Sigmoid colon (tissue), 6 donors: ENCODE measurements at regions not wholly inside any gene's neighbourhood (a gene's known extent, or its start where the extent isn't known, plus 50 kb on each side); places are given as distances from the start of the nearest gene placed in this dataset.

ENCODE experiments used
- DNase-seq: peaks from one replicate; pipeline ENCODE4 v3.0.0-alpha.2; 2019
- H3K27ac ChIP-seq, 4 donors: fragments of 200-600 bp; sonication (generic); one replicate each; pipeline ENCODE4 v1.5.1; 2016 to 2019; ENCODE audit warnings: mild to moderate bottlenecking in 1 of 4
- H3K27me3 ChIP-seq, 3 donors: fragments of 200-600 bp; sonication (generic); one replicate each; pipeline ENCODE4 v1.5.1; 2019; ENCODE audit warnings: mild to moderate bottlenecking in 1 of 3
- H3K36me3 ChIP-seq, 4 donors: fragments of 200-600 bp; sonication (generic); one replicate each; pipeline ENCODE4 v1.5.1; 2016 to 2019
- H3K4me1 ChIP-seq, 4 donors: fragments of 200-600 bp; sonication (generic); one replicate each; pipeline ENCODE4 v1.5.1; 2017 to 2019
- H3K4me3 ChIP-seq, 4 donors: fragments of 200-600 bp; sonication (generic); one replicate each; pipeline ENCODE4 v1.5.1; 2017 to 2019; ENCODE audit warnings: mild to moderate bottlenecking in 2 of 4, moderate library complexity in 1 of 4
- H3K9me3 ChIP-seq, 4 donors: fragments of 200-600 bp in 3 of 4; sonication (generic) in 3 of 4; one replicate each; pipeline versions ENCODE4 v1.5.1 to v1.6.1; 2013 to 2019
- CTCF ChIP-seq, 4 experiments: fragments of 450-650 bp in 3 of 4; fragments of 200-600 bp in 1 of 4; IDR thresholded peaks; one replicate each; pipeline ENCODE4 v1.5.1; 2016 to 2019; ENCODE audit warnings: antibody characterized with exemption in 4 of 4, mild to moderate bottlenecking in 3 of 4, moderate library complexity in 2 of 4
- EP300 ChIP-seq, 4 donors: sonication (generic); formaldehyde crosslinking; IDR thresholded peaks; one replicate each; pipeline ENCODE4 v1.6.1; 2017; ENCODE audit warnings: antibody characterized with exemption in 4 of 4
- POLR2A ChIP-seq, 2 donors: fragments of 450-650 bp; IDR thresholded peaks; one replicate each; pipeline ENCODE4 v1.6.1; 2016; ENCODE audit warnings: antibody characterized with exemption in 2 of 2, mild to moderate bottlenecking in 2 of 2, moderate library complexity in 2 of 2
- POLR2AphosphoS5 ChIP-seq, 4 donors: sonication (generic); formaldehyde crosslinking; IDR thresholded peaks; one replicate each; pipeline ENCODE4 v1.6.1; 2017; ENCODE audit warnings: antibody characterized with exemption in 4 of 4
- WGBS, 2 donors: extraction: QIAGEN DNeasy Blood & Tissue Kit; methylation state at CpG; one replicate each; pipeline ENCODE4 v1.1.7; 2013; 5-methylcytosine and 5-hydroxymethylcytosine counted together
- intact Hi-C: fragments of 100-400 bp; cut with DNase I; formaldehyde crosslinking; loops from one replicate; pipeline ENCODE4 v1.15.1; 2023
- donor health status: healthy with polysubstance abuse.
- donor health status: healthy.

DNA sequence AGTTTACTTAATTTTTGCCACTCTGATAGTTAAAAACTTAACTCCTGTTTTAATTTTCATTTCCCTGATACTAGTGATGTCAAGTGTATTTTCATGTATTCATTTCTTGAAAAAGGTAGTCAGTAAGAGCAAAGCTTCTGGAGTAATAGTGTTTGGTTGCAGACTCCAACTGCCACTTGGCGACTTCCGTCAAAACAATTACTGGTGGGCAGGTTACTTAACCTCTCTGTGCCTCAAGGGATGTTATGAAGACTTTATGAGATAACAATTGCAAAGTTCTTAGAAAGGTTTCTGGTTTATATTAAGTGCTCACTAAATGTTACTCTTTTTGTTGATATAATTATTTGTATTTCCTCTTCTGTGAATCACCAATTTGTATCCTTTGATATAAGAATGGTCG is 129.7 kb downstream of the NFKBIZ start:
- Histone ChIP-seq H3K27me3 (no peaks in the 10 kb centered on the region), H3K36me3 (no peaks in the 10 kb centered on the region), H3K27ac (no peak overlapping the region), H3K4me1 (peaks cover 0 to 7% (median 3%) of the 10 kb centered on the region in 4 donors), H3K4me3 (no peak overlapping the region), H3K9me3 (no peaks in the 10 kb centered on the region)
- 92 to 93% methylated on average over 3 of the region's 3 CpGs for WGBS, 2 donors
- intact Hi-C loops, result no loop called here
- no peak for TF ChIP-seq EP300 (IDR thresholded peaks at IDR 0.05)
- no peak for TF ChIP-seq POLR2AphosphoS5 (IDR thresholded peaks at IDR 0.05)
- no peak for TF ChIP-seq CTCF (IDR thresholded peaks at IDR 0.05)
- no peak for TF ChIP-seq POLR2A (IDR thresholded peaks at IDR 0.05)
- no peak for DNase-seq

DNA sequence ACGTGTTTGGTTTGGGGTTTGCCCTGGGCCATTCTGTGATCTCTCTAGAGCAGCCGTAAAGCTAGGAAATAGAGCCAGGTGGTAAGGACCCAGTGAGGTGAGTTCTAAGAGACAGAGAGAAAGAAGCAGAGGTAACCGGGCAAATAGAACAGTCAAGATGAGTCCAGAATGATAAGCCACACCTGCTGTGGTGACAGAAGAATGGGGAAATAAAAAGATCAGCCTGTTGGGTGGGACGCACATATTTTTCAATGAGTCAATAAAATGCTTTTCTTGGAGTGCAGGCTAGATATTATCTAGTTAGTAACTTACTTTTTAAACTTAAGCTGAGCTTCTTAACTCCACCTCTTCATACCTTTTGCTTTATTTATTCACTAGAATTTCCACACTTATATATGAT is 135.0 kb downstream of the NFKBIZ start:
- Histone ChIP-seq H3K27ac (no peak overlapping the region), H3K4me3 (no peak overlapping the region), H3K9me3 (no peaks in the 10 kb centered on the region), H3K36me3 (no peaks in the 10 kb centered on the region), H3K4me1 (no peaks in the 10 kb centered on the region), H3K27me3 (no peaks in the 10 kb centered on the region)
- TF ChIP-seq POLR2A (IDR thresholded peaks at IDR 0.05) (no peak), EP300 (IDR thresholded peaks at IDR 0.05) (no peak), CTCF (IDR thresholded peaks at IDR 0.05) (no peak), POLR2AphosphoS5 (IDR thresholded peaks at IDR 0.05) (no peak)
- WGBS, 2 donors, result 25 to 63% methylated on average over 4 of the region's 4 CpGs
- DNase-seq, result no peak
- intact Hi-C loops, result no loop called here

DNA sequence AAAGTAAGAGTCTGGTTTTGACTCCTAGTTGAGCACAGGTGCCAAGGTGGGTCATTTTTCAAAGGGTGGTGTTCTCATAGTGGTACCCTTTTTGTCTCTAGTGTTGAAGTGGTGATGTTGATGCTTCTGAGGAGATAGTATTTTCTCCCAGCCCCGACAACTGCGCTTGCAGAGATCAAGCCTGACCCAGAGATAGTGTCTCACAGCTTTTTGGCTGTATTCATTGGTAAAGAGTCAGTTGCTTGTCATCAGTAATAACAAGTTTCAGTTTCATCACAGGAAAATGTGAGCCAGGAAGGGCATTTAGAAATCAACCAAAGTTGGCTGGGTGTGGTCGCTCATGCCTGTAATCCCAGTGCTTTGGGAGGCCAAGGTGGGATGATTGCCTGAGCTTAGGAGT is 139.3 kb downstream of the NFKBIZ start:
- H3K27ac ChIP-seq, result no peak overlapping the region
- 80 to 90% methylated on average over 3 of the region's 3 CpGs for WGBS, 2 donors
- intact Hi-C loops, result no loop called here
- H3K9me3 ChIP-seq, result no peaks in the 10 kb centered on the region
- no peak for TF ChIP-seq EP300 (IDR thresholded peaks at IDR 0.05)
- no peak for TF ChIP-seq CTCF (IDR thresholded peaks at IDR 0.05)
- no peak for TF ChIP-seq POLR2AphosphoS5 (IDR thresholded peaks at IDR 0.05)
- TF ChIP-seq POLR2A (IDR thresholded peaks at IDR 0.05), result no peak
- H3K4me3 ChIP-seq, result no peak overlapping the region
- H3K36me3 ChIP-seq, result no peaks in the 10 kb centered on the region
- H3K27me3 ChIP-seq, result no peaks in the 10 kb centered on the region
- H3K4me1 ChIP-seq, result no peaks in the 10 kb centered on the region
- no peak for DNase-seq

DNA sequence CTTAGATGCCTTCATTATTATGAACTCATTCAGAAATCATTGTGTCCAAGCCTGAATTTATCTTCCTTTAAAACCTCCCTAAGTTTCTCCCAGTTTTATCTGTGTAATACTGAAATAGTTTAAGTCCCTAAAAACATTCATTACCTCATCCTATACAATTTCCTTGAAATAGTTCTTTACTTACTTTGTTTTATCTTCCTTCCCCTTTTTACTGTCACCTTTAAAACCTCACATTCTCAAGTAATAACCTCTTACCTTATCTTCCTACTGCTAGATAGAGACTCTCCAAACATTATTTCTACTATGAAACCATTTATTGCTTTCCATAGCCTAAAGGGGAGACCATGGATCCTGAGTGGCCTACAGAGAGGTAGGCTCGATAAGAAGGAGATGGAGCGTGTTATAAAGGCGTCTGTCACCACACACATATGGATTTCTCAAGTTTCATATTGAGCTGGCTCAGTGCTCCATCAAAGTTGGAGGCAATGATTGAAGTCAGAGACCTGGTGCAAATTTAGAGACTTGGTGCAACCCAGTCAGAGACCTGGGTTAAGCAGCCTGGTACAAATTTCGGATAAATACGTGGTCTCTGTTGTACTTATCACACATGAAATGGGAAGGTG is 140.4 kb downstream of the NFKBIZ start:
- Histone ChIP-seq H3K9me3 (no peaks in the 10 kb centered on the region), H3K4me1 (no peaks in the 10 kb centered on the region), H3K27me3 (no peaks in the 10 kb centered on the region), H3K4me3 (no peak overlapping the region), H3K36me3 (no peaks in the 10 kb centered on the region), H3K27ac (no peak overlapping the region)
- intact Hi-C loops, result no loop called here
- no peak for DNase-seq
- TF ChIP-seq POLR2AphosphoS5 (IDR thresholded peaks at IDR 0.05) (no peak), POLR2A (IDR thresholded peaks at IDR 0.05) (no peak), CTCF (IDR thresholded peaks at IDR 0.05) (no peak), EP300 (IDR thresholded peaks at IDR 0.05) (no peak)
- 89 to 94% methylated on average over 5 of the region's 5 CpGs for WGBS, 2 donors

DNA sequence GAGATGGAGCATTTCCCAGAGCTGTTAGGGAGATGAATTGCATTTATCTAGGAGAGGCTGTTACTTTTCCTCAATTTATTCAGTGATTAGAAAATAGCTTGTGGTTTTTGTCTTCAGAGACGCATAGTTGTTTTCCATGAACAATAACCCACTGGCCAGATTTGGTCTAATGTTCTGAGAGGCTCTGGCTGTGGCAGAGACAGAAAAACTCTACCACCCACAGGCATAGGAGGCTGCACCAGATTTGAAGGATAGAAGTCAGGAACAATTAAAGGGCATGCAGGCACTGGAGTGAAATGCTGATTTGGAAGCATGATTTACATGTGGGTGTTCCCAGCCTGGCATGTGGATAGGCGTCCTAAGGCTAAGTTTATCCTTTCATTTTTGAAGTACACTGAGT is 143.5 kb downstream of the NFKBIZ start:
- TF ChIP-seq EP300 (IDR thresholded peaks at IDR 0.05) (no peak), CTCF (IDR thresholded peaks at IDR 0.05) (no peak), POLR2A (IDR thresholded peaks at IDR 0.05) (no peak), POLR2AphosphoS5 (IDR thresholded peaks at IDR 0.05) (no peak)
- H3K4me1 ChIP-seq, result peaks cover 0 to 6% (median 0%) of the 10 kb centered on the region in 4 donors
- DNase-seq, result no peak
- 84 to 87% methylated on average over 2 of the region's 2 CpGs for WGBS, 2 donors
- H3K27ac ChIP-seq, result no peak overlapping the region
- no peaks in the 10 kb centered on the region for H3K27me3 ChIP-seq
- no peaks in the 10 kb centered on the region for H3K36me3 ChIP-seq
- no peak overlapping the region for H3K4me3 ChIP-seq
- no peaks in the 10 kb centered on the region for H3K9me3 ChIP-seq
- intact Hi-C loops, result no loop called here
